Thyroid gland (tissue), 4 donors: ENCODE measurements at regions not wholly inside any gene's neighbourhood (a gene's known extent, or its start where the extent isn't known, plus 50 kb on each side); places are given as distances from the start of the nearest gene placed in this dataset.

ENCODE experiments used
- POLR2A ChIP-seq, 2 donors: fragments of 450-650 bp; IDR thresholded peaks; one replicate each; pipeline ENCODE4 v1.6.1; 2017; ENCODE audit warnings: antibody characterized with exemption in 2 of 2, mild to moderate bottlenecking in 2 of 2, moderate library complexity in 1 of 2
- TF ChIP-seq, protein P1 (sequence below), 6 experiments: fragments of 200-600 bp in 3 of 6; fragments of 450-650 bp in 3 of 6; sonication (generic) in 3 of 6; IDR thresholded peaks; one replicate each; pipeline ENCODE4 v1.5.1; 2016 to 2019; ENCODE audit warnings: antibody characterized with exemption in 6 of 6, mild to moderate bottlenecking in 2 of 6, inconsistent platforms in 1 of 6, moderate library complexity in 1 of 6

- TF ChIP-seq, protein P1, sequence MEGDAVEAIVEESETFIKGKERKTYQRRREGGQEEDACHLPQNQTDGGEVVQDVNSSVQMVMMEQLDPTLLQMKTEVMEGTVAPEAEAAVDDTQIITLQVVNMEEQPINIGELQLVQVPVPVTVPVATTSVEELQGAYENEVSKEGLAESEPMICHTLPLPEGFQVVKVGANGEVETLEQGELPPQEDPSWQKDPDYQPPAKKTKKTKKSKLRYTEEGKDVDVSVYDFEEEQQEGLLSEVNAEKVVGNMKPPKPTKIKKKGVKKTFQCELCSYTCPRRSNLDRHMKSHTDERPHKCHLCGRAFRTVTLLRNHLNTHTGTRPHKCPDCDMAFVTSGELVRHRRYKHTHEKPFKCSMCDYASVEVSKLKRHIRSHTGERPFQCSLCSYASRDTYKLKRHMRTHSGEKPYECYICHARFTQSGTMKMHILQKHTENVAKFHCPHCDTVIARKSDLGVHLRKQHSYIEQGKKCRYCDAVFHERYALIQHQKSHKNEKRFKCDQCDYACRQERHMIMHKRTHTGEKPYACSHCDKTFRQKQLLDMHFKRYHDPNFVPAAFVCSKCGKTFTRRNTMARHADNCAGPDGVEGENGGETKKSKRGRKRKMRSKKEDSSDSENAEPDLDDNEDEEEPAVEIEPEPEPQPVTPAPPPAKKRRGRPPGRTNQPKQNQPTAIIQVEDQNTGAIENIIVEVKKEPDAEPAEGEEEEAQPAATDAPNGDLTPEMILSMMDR (IDR thresholded peaks at IDR 0.05) = no peak
- no peak for TF ChIP-seq POLR2A (IDR thresholded peaks at IDR 0.05)
Measured at GRCh38 chr18:65145312-65145711, 605.5 kb upstream of the CDH7 start.
